HG02981 (cell line): ENCODE measurements at regions not wholly inside any gene's neighbourhood (a gene's known extent, or its start where the extent isn't known, plus 50 kb on each side); places are given as distances from the start of the nearest gene placed in this dataset.
A peak's percentile ranks its signal among the peaks of the same experiment; 100 is the strongest.

ENCODE experiments used
- ATAC-seq: cut with Tn5 transposase; IDR thresholded peaks from one replicate; pipeline ENCODE4 v1.9.1; 2021; ENCODE audit warnings: mild to moderate bottlenecking, moderate library complexity; ENCODE audit not compliant: unreplicated experiment

DNA sequence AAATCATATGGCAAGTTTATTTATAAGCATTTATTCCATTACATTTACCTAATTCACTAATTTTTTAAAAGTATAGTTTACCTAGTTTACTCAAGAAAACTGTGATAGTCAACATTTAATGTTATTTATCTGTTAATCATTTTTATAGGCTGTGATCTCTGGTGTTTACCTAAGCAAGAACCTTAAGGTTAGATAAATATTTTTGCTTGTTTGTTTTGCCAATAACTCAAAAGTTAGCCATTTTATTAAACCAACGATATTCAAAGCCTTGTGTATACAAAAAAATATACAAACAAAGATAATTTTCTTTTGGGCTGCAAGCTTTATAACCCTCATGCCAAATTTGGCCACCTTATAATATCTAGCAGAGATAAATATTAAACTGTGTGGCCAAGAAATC is 157.3 kb downstream of the SLCO1B3 start:
- no peak for ATAC-seq

DNA sequence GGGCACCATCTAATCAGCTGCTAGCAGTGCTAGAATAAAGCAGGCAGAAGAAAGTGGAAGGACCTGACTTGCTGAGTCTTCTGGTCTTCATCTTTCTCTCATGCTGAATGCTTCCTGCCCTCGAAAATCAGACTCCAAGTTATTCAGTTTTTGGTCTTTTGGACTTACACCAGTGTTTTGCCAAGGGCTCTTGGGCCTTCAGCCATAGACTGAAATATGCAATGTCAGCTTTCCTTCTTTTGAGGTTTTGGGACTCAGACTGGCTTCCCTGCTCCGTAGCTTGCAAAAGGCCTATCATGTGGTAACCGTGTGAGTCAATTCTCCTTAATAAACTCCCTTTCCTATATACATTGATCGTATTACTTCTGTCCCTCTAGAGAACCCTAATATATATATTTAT is 159.3 kb downstream of the SLCO1B3 start:
- ATAC-seq, result no peak

DNA sequence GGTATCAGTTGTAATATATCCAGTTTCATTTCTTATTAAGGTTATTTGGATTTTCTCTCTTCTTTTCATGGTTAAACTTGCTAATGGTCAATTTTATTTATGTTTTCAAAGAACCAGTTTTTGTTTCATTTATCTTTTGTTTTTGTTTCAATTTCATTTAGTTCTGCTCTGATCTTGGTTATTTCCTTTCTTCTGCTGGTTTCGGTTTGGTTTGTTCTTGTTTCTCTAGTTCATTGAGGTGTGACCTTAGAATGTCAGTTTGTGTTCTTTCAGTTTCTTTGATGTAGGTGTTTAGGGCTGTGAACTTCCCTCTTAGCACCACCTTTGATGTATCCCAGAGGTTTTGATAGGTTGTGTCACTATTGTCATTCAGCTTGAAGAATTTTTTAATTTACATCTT is 145.6 kb upstream of the SLCO1B1 start:
- ATAC-seq, result peak; percentile 43

DNA sequence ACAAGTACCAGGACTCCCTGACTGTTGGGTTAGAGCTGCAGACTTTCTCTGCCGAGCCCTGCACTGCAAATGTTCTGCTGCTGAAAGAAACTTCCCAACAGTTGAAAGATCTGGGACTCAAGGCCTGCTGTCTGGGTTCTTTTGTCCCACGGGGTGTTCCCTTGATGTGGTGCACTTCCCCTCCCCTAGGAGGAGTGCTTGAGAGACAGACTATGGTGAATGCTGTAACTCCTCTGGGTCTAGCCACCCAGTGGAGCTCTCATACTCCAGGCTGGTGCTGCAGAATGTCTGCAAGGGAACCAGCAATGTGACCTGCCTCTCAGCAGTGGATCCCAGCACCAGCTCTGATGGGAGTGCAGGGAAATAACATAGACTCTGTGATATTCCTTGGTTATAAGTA is 129.2 kb upstream of the SLCO1B1 start:
- no peak for ATAC-seq

DNA sequence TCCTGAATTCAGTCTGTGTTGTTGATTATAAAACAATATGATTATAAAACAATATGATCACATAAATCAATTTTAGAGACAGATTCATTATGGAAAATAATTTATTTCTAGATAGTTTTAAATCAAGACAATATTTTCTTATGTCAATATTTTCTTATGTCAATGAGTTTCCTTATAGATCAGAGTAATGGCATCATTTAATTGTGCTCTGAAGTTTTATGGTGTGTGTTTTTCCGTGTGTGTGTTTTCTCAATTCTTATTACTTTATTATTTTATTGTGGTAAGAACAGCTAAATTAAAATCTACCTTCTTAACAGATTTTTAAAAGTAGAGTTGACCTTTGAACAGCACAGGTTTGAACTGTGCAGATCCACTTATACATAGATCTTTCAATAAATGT is 105.3 kb upstream of the SLCO1B1 start:
- ATAC-seq, result no peak

DNA sequence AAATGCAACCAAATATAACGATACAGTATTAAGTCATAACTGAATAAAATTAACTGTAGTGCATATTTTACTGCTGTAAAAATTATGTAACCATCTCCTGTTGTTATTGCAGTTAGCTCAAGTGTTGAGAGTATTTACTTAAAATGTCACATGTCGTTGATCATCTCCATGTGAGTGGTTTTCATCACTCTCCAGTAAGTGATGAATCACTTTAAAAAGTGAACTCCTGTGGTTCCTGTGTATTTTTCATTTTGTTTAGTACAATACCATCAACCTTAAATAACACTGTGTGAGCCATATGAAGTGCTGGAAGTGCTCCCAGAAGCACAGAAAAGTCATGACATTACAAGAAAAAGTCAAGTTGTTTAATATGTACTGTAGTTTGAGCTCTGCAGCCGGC is 104.7 kb upstream of the SLCO1B1 start:
- ATAC-seq, result no peak

DNA sequence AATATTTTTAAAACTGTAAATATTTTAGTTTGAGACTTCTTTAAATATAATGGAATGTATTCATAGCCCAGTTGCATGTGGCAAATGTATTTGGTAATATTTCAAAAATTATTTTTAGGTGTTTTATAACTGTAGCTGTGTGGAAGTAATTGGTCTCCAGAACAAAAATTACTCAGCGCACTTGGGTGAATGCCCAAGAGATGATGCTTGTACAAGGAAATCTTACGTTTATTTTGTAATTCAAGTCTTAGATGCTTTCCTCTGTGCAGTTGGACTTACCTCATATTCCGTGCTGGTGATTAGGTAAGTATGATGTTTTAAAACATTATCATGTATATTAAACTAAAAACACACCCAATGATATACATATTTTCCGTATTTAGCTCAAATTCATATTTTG is 76.7 kb upstream of the SLCO1B1 start:
- ATAC-seq, result no peak

DNA sequence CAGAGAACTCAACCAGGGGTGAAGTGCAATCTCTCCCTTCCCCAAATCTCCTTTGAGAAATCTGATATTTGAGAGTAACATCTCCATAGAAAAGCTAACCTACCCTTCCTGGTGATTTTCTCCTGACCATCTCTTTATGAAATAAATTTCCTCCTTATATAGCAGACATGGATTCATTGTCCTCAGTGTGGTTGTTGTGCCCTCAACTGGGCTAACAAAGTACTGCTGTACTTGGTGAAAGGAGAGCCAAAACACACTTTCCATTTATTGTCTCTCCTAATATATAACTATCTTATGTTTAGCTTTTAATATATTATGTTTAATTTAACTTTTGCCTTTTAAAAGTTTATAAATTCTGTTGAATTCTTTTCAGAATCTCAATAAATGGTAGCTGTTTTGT is 65.1 kb upstream of the SLCO1B1 start:
- ATAC-seq, result no peak

DNA sequence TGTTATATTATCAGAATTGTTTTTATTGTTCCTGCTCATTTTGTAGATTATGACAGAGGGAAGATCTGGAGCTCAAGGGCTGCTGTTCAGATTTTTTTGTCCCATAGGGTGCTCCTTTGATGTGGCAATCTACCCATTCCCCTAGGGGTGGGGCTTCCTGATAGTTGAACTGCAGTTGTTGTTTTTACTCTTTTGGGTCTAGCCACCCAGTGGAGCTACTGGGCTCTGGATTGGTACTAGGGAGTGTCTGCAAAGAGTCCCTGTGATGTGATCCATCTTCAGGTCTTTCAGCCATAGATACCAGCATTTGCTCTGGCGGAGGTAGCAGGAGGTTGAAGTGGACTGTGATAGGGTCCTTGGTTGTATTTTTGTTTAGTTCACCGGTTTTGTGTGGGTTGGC is 57.9 kb upstream of the SLCO1B1 start:
- ATAC-seq, result no peak

DNA sequence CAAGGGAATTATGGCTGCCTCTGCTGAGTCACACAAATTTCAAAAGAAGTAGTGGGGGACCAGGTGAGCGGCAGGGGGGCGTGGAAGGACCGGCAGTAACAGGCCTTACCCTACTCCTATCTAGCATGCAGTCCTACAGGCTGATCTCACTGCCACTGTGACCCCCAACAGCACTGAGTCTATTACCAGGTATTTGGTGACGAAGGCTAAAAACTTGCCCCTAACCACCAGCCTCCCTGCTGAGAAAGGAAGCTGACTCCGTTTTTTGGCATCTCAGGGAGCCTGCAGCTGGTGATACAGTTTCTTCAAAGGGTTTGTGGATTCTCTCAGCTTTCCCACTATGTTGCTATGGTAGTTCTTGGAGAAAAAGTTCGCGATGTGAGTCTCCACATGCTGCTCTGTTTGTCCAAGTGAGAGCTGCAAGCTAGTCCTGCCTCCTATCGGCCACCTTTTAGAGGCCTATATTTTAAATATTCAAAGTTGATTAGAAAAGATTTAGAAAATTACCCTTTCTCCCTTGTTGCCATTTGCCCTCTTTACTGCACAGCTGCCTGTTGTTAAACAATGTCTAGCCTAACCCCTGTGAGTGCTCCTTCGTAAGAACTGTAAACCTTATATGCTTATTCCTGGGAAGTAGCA is 57.1 kb upstream of the SLCO1B1 start:
- ATAC-seq, result no peak
